ENCODE measurements at regions not wholly inside any gene's neighbourhood (a gene's known extent, or its start where the extent isn't known, plus 50 kb on each side); places are given as distances from the start of the nearest gene placed in this dataset.

GRCh38 chr9:14395317-14396082, 81.6 kb upstream of the NFIB start:
- TF ChIP-seq POLR2AphosphoS5 (IDR thresholded peaks at IDR 0.05): peak in 1 of 3 donors; percentile 59
- TF ChIP-seq CTCF (IDR thresholded peaks at IDR 0.05 in 8 of 11, conservative IDR thresholded peaks at IDR 0.05 in 3 of 11): no peak
- TF ChIP-seq POLR2A (IDR thresholded peaks at IDR 0.05): no peak
